Urinary bladder (tissue), 3 donors: ENCODE measurements at regions not wholly inside any gene's neighbourhood (a gene's known extent, or its start where the extent isn't known, plus 50 kb on each side); places are given as distances from the start of the nearest gene placed in this dataset.
"Not testable (repeated sequence)": the region's sequence is repeated elsewhere in the genome, so short reads cannot be mapped to it uniquely, and the experiment has no call there.

Experiments
- DNase-seq: peaks from one replicate; pipeline ENCODE4 v3.0.0-alpha.2; 2015; ENCODE audit errors: extremely low spot score
- H3K27ac ChIP-seq: one replicate; pipeline ENCODE4 v1.5.1; 2013; ENCODE audit warnings: low read depth, mild to moderate bottlenecking, moderate library complexity
- H3K36me3 ChIP-seq: one replicate; pipeline ENCODE4 v1.6.1; 2013; ENCODE audit warnings: mild to moderate bottlenecking, moderate library complexity; ENCODE audit not compliant: insufficient read depth
- H3K4me1 ChIP-seq: one replicate; pipeline ENCODE4 v1.6.1; 2013; ENCODE audit warnings: mild to moderate bottlenecking, moderate library complexity; ENCODE audit not compliant: insufficient read depth
- H3K4me3 ChIP-seq: one replicate; pipeline ENCODE4 v1.5.1; 2013; ENCODE audit warnings: low read depth, low read length
- WGBS: extraction: QIAGEN DNeasy Blood & Tissue Kit; methylation state at CpG from one replicate; pipeline ENCODE4 v1.1.7; 2013; 5-methylcytosine and 5-hydroxymethylcytosine counted together
- donor health status: healthy with polysubstance abuse.
- donor health status: healthy.

DNA sequence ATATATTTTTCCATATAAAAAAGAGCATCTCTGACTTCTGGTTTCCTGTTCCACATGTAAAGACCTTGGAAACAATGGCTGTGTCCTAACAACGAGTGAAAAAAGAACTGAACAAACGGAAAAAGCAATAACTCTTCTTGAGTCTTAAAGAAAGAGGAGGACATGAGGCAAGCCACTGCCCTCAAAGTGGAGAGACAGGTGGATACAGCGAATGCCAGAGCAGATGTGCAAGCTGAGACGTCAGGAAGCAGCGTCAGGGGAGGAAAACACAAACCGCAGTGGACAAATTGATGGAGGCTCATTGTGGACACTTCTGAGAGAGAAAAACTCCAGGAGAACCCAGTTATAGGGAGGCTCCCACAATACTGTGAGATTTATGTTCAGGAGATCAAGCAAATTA, 208.0 kb upstream of the MME start:
- Histone ChIP-seq H3K27ac (no peak overlapping the region), H3K4me1 (no peaks in the 10 kb centered on the region), H3K36me3 (no peaks in the 10 kb centered on the region), H3K4me3 (no peak overlapping the region)
- WGBS = 73% methylated on average over 6 of the region's 6 CpGs
- no peak for DNase-seq

- Histone ChIP-seq H3K4me1 (no peaks in the 10 kb centered on the region), H3K27ac (no peak overlapping the region), H3K4me3 (no peak overlapping the region), H3K36me3 (no peaks in the 10 kb centered on the region)
- WGBS = 72% methylated on average over 1 of the region's 1 CpG
- DNase-seq = no peak
These were observed 215.2 kb upstream of the MME start for GRCh38 chr3:154864947-154865346.

DNA sequence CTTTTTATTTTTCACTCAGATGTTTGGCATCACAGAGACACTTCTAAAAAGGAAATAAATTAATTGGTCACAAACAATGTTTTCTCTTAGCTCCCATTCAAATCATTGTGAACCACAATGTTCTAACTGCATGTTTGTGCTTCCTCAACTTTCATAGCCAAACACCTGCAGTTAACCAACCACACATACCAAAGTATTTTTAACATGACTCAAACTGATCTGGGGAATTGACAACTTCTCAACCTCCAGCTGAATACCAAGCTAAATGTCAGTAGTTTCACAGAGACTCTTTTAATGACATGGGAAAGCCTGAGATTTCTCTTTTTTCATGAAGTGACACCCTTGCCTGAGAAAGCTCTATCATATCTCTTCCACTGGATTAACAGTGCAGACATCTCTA, 217.9 kb upstream of the MME start:
- no peaks in the 10 kb centered on the region for H3K36me3 ChIP-seq
- DNase-seq = no peak
- no peaks in the 10 kb centered on the region for H3K4me1 ChIP-seq
- no peak overlapping the region for H3K27ac ChIP-seq
- H3K4me3 ChIP-seq = no peak overlapping the region

GRCh38 chr3:154852998-154853397, 227.1 kb upstream of the MME start:
- H3K27ac ChIP-seq, DNase-seq, H3K4me3 ChIP-seq, H3K36me3 ChIP-seq, H3K4me1 ChIP-seq: not testable (repeated sequence)
- 93% methylated on average over 3 of the region's 3 CpGs for WGBS

DNA sequence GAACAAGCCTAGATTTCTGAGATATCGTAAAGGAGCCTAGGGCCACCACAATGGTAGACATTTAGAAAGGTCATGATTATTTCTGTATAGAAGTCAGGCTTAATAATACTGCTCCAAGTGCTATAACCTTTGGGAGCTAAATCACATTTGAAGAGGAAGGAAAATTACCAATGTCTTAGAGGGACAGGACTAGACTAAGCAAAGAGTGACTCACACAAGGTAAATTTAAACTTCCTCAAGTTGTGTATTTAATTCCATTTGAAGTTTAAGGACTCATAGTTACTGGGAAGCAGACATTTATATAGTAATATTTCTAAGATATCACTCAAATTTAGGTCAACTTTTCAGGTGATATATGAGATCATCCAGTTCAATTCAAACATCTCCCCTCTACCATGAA, 227.6 kb upstream of the MME start:
- no peak for DNase-seq
- H3K4me3 ChIP-seq = no peak overlapping the region
- no peaks in the 10 kb centered on the region for H3K4me1 ChIP-seq
- no peaks in the 10 kb centered on the region for H3K36me3 ChIP-seq
- WGBS = 100% methylated on average over 1 of the region's 1 CpG
- H3K27ac ChIP-seq = no peak overlapping the region

- no peaks in the 10 kb centered on the region for H3K36me3 ChIP-seq
- H3K27ac ChIP-seq = no peak overlapping the region
- no peak overlapping the region for H3K4me3 ChIP-seq
- no peak for DNase-seq
- H3K4me1 ChIP-seq = no peaks in the 10 kb centered on the region
These were observed 228.5 kb upstream of the MME start for GRCh38 chr3:154851644-154852043.

- WGBS = 71% methylated on average over 2 of the region's 2 CpGs
- H3K4me1 ChIP-seq = no peaks in the 10 kb centered on the region
- H3K27ac ChIP-seq = no peak overlapping the region
- DNase-seq = no peak
- no peaks in the 10 kb centered on the region for H3K36me3 ChIP-seq
- no peak overlapping the region for H3K4me3 ChIP-seq
These were observed 229.2 kb upstream of the MME start for GRCh38 chr3:154850921-154851320.

GRCh38 chr3:154849408-154849807, 230.7 kb upstream of the MME start:
- no peak for DNase-seq
- Histone ChIP-seq H3K4me1 (no peaks in the 10 kb centered on the region), H3K27ac (no peak overlapping the region), H3K36me3 (no peaks in the 10 kb centered on the region), H3K4me3 (no peak overlapping the region)
- 95% methylated on average over 2 of the region's 2 CpGs for WGBS

DNA sequence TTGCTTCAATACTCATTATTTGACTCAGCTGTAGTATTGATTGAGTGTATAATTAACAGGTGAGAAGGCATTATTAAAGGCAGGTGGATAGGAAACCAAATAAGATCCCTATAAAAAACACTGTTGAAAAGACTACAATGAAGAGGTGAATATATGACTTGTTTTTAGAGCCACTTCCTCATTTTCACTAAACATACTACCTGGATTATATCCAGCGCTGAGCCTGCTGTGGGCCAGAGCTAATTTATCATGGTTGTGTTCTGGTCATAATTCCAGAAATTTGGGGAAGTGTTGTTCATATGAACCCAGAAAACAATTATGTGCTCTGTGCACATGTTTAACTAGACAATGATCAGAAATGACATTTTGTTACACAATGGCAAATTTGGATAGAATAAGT, 235.3 kb upstream of the MME start:
- H3K27ac ChIP-seq = no peak overlapping the region

DNA sequence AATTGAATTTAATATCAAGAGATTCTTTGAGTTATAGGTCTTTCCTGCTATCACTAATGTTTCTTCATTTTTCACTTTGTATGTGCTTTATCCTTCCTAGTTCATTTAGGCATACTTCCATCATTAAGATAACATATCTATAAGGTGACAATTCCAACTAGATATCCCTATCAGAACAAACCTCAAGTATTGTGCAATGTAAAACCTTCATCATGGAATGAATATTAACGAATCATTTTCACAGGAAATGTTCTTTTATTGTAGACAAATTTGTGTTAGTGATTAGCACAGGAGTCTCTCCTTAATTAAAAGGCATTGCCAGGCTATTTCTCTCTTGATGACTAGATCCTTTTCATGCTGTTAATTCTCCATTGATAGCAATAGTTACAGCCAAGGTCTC, 236.5 kb upstream of the MME start:
- 70% methylated on average over 1 of the region's 1 CpG for WGBS
- H3K4me3 ChIP-seq = no peak overlapping the region
- no peaks in the 10 kb centered on the region for H3K36me3 ChIP-seq
- H3K27ac ChIP-seq = no peak overlapping the region
- H3K4me1 ChIP-seq = no peaks in the 10 kb centered on the region
- DNase-seq = no peak

More for the DNA sequence above, 235.3 kb upstream of the MME start:
- 82% methylated on average over 1 of the region's 1 CpG for WGBS
- Histone ChIP-seq H3K4me3 (no peak overlapping the region), H3K36me3 (no peaks in the 10 kb centered on the region), H3K4me1 (no peaks in the 10 kb centered on the region)
- DNase-seq = no peak

DNA sequence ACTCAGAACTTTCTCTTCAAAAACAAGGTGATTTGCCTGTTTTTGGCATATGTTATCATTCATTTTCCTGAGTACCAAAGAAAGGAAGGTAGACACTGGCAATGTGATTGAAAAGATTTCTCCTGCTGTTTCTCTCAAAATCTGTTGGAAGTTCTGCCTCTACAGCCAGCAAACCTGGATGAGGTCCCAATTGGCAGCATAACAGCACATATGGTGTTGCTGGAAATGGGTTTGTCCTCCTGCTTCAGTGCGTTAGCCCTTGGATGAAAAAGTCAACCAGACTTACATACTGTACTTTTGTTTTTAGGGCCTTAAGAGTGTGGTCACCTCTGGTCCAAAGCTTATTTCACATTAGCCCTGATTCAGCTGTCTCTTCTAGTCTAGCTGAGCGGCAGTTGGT, 237.6 kb upstream of the MME start:
- DNase-seq = no peak
- Histone ChIP-seq H3K4me1 (no peaks in the 10 kb centered on the region), H3K27ac (no peak overlapping the region), H3K36me3 (no peaks in the 10 kb centered on the region), H3K4me3 (no peak overlapping the region)
- WGBS = 69% methylated on average over 2 of the region's 2 CpGs

GRCh38 chr3:154835639-154836038, 244.5 kb upstream of the MME start:
- Histone ChIP-seq H3K4me1 (no peaks in the 10 kb centered on the region), H3K4me3 (no peak overlapping the region), H3K36me3 (no peaks in the 10 kb centered on the region), H3K27ac (no peak overlapping the region)
- no peak for DNase-seq
- WGBS = 78% methylated on average over 3 of the region's 3 CpGs

DNA sequence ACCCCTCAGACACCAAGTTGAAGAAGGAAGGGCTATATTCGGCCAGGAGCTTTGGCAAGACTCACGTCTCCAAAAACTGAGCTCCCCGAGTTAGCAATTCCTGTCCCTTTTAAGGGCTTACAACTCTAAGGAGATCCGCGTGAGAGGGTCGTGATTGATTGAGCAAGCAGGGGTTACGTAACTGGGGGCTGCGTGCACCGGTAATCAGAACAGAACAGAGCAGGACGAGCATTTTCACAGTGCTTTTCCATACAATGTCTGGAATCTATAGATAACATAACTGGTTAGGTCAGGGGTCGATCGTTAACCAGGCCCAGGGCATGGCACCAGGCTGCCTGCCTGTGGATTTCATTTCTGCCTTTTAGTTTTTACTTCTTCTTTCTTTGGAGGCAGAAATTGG, 245.3 kb upstream of the MME start:
- H3K36me3 ChIP-seq, DNase-seq, H3K27ac ChIP-seq, H3K4me1 ChIP-seq, H3K4me3 ChIP-seq: not testable (repeated sequence)
- WGBS = 95% methylated on average over 12 of the region's 12 CpGs

- H3K36me3 ChIP-seq = no peaks in the 10 kb centered on the region
- no peaks in the 10 kb centered on the region for H3K4me1 ChIP-seq
- no peak for DNase-seq
- WGBS = 66% methylated on average over 2 of the region's 2 CpGs
- H3K27ac ChIP-seq = no peak overlapping the region
- H3K4me3 ChIP-seq = no peak overlapping the region
These were observed 250.2 kb upstream of the MME start for GRCh38 chr3:154829929-154830328.

- Histone ChIP-seq H3K4me3 (no peak overlapping the region), H3K4me1 (no peaks in the 10 kb centered on the region), H3K36me3 (no peaks in the 10 kb centered on the region), H3K27ac (no peak overlapping the region)
- no peak for DNase-seq
- 91% methylated on average over 3 of the region's 3 CpGs for WGBS
These were observed 260.6 kb upstream of the MME start for GRCh38 chr3:154819491-154819890.
